Stimulated activated CD8-positive, alpha-beta memory T cell treated with anti-CD3 and anti-CD28 coated beads, Interleukin-7, amount 100 ng/mL, for 48 hours (primary cell): ENCODE measurements at regions not wholly inside any gene's neighbourhood (a gene's known extent, or its start where the extent isn't known, plus 50 kb on each side); places are given as distances from the start of the nearest gene placed in this dataset.
"Not testable (repeated sequence)": the region's sequence is repeated elsewhere in the genome, so short reads cannot be mapped to it uniquely, and the experiment has no call there.

Experiments used
- DNase-seq, 2 donors: peaks; one replicate each; pipeline ENCODE4 v3.0.0-alpha.2; 2020; ENCODE audit warnings: low read depth in 1 of 2; ENCODE audit errors: extremely low read depth in 1 of 2

DNA sequence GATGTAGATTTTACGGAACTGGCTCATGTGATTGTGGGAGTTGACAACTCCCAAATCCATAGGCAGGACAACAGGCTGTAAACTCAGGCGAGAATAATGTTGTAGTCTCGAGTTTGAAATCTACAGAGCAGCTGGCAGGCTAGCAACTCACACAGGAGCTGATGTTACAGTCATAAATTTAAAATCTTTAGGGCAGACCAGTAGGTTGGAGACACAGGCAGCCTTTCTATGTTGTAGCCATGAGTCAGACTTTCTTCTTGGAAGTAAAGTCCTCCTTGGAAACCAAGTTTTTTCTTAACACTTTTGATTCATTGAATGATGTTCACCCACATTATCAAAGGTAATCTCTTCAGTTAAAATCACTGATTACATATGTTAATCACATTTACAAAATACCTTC, 89.1 kb upstream of the ALCAM start:
- DNase-seq = no peak

DNA sequence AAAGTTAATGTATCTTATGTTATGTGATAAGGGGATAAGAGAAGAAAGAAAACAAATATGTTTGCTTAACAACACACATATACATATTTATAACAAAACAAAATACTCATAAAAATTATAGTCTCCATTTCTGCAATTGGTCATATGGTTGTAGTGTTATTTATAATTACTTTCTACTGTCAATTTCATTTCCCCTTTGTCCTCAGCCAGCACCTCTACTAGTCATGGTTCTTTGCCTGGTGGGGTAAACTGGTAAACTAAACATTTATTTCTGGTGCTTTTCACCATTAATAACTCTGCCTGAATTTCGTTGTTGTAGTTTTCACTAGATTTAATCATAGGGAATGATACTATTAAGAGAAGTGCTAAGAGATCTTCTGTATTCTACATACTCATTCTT, 88.0 kb upstream of the ALCAM start:
- DNase-seq = no peak

DNA sequence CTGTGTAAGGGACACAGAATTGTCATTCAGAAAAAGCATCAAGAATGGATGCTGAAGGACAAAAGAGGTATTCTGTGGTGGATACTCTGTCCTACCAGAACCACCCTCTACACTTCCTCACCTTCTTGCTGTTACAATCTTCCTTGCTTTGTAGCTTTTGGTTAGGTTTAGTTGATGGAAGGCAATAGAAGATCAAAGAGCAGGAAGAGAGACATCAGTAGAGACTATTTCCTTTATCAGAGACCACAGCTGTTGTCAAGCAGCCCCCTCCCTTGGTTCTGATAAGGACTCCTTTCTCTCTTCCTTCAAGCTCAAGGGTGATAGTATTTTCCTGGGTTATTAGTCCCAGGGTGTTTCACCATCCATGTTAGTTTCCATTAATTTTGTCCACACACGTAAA, 84.7 kb upstream of the ALCAM start:
- DNase-seq = no peak

DNA sequence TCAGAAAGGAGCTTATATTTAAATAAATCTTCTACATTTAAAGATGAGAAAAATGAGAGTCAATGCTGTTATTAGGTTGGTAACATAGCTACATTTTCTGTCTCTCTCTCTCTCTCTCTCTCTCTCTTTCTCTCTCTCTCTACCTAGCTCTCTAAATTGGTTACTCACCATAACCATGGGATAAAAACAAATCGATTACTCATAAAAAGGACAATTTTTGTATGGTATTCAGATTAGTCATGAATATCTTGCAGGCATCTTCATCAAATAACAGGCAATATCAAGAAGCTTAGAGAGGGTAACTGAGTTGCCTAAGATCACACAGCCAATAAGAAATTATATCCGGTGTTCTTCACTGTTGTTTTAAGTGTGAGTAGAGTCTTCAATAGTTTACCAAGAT, 81.8 kb upstream of the ALCAM start:
- no peak for DNase-seq

DNA sequence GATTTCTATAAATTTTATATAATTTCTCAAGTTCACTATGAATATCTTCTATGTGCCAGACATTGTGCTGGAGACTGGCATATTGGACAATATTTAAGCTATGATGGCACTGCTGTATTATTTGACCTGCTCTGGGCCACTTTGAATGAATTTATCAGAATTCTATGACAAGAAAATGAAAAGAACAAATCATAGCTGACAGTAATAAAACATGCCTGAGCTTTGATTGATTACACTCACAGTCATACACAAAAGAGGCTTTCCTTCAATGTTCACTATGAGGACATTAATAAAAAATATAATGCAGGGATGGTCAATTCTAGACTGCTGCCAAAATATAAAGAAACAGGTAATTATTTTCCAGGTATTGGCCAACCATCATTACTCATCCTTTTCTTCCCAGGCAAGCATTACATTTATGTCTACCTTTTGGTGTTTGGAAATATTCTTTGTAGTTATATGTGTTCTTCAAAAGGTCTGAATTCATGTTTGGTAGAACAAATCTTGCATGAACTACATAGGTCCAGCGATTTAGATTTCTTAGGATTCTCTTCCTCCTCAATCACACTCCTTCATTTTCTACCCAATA, 81.0 kb upstream of the ALCAM start:
- no peak for DNase-seq

DNA sequence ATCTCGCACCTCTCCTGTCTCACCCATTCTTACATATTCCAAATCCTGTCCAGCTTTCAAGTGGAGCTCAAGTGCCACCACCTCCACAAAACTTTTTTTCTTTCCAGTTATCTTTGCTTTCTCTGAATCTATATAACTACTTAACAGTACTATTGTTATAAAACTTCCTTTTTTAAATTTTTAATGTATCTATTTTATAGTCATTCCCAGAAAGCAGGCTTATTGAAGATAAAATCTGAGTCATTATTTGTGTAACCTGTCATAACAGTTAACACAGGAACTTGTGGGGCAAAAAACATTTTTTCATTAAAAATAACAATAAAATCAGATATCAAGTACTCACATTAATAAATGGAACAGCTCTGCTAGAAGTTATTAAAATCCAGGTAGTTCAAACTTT, 73.3 kb upstream of the ALCAM start:
- DNase-seq = no peak

DNA sequence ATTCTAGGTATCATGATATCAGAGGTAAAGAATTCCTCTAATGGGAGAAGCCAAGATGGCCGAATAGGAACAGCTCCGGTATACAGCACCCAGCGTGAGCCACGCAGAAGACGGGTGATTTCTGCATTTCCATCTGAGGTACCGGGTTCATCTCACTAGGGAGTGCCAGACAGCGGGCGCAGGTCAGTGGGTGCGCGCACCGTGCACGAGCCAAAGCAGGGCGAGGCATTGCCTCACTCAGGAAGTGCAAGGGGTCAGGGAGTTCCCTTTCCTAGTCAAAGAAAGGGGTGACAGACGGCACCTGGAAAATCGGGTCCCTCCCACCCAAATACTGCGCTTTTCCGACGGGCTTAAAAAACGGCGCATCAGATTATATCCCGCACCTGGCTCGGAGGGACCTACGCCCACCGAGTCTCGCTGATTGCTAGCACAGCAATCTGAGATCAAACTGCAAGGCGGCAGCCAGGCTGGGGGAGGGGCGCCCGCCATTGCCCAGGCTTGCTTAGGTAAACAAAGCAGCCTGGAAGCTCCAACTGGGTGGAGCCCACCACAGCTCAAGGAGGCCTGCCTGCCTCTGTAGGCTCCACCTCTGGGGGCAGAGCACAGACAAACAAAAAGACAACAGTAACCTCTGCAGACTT, 70.4 kb upstream of the ALCAM start:
- not testable (repeated sequence) for DNase-seq

DNA sequence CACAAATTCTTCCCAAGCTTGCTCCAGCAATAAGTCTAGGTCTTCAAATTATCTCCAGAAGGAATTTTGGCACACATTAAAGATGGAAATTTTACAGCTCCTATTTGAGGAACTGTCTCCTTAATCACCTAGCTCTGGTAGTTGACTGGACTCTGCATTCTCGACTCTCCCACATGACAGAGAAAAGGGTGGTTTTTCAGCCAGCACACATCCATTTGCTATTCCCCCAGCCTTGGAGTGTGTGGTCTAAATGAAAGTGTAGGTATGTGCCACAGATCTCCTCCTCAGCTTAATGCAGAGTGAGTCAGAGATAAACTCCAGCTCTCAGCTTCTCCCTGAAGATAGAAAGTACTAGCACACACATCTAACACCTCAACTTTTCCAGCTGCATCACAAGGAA, 62.2 kb upstream of the ALCAM start:
- DNase-seq = no peak

DNA sequence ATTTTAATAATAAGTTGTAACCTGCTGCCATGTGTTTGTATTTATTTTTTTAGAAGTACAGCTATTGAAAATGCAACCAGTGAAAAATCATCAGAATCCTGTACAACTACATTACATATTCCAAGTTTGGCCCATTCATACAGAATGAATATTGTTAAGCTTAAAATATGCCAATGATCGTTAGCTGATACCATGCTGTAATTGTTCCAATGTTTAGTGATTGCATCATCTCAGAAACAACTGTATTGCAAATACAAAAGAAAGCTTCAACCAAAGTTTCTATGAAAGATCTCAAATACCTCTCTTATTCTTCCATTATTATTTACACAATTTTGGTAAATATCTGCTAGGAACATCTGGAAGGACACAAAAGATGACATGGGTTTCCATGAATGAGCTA, 51.6 kb upstream of the ALCAM start:
- DNase-seq = no peak

DNA sequence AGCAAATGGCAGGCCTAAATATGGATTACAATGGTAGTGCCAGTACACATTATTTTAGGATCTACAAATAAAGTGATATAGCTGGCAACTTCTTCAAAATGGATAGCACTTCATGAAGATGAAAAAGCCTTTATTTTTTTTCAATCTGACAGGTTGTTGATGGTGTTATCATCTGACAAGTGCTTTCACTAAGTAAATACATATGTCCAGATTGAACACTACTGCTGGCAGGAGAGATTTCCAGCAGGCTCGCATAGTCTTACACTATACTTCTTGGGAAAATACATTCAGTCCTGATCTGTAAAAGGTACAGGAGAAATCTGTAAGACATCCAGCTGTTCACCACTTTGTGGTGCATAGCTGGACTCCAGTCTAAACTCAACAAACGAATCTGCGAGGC, 50.9 kb upstream of the ALCAM start:
- no peak for DNase-seq

DNA sequence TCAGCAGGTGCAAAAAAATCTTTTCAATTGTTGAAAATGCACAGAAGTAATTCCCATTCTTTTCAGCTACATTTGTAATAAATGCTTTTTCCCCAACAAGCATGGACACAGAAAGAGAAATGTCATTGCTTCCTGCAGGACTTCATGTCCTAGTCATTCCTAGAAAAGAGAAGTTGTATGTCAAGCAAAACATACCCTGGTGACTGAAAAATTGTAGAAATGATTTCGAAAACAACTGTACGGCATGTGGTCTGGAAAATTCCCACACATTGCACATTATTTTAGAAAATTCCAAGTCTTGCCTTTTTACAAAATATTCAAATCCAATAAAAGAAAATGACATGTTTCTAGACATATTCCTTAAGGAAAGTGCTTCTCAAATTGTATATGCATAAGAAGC, 50.4 kb upstream of the ALCAM start:
- DNase-seq = no peak
